Aorta (tissue), 5 donors: ENCODE measurements at regions not wholly inside any gene's neighbourhood (a gene's known extent, or its start where the extent isn't known, plus 50 kb on each side); places are given as distances from the start of the nearest gene placed in this dataset.
"Not testable (repeated sequence)": the region's sequence is repeated elsewhere in the genome, so short reads cannot be mapped to it uniquely, and the experiment has no call there.

Experiments used
- ATAC-seq: fragments of 200-7000 bp; cut with Tn5 transposase; one replicate; pipeline ENCODE4 v1.9.1; 2022; ENCODE audit warnings: moderate library complexity; ENCODE audit not compliant: low FRiP score
- DNase-seq, 2 donors: peaks; one replicate each; pipeline ENCODE4 v3.0.0-alpha.2; 2020
- H3K27ac ChIP-seq, 2 donors: one replicate each; pipeline ENCODE4 v1.5.1; 2013; ENCODE audit warnings: low read length in 2 of 2, mild to moderate bottlenecking in 2 of 2, moderate library complexity in 2 of 2, control low read depth in 1 of 2, inconsistent platforms in 1 of 2, low read depth in 1 of 2
- H3K27me3 ChIP-seq, 2 donors: one replicate each; pipeline ENCODE4 v1.6.1; 2013; ENCODE audit warnings: control low read depth in 1 of 2, low read length in 1 of 2, mild to moderate bottlenecking in 1 of 2, moderate library complexity in 1 of 2; ENCODE audit not compliant: insufficient read depth in 2 of 2, control insufficient read depth in 1 of 2
- H3K36me3 ChIP-seq, 2 donors: one replicate each; pipeline ENCODE4 v1.6.1; 2013; ENCODE audit warnings: control low read depth in 1 of 2, low read length in 1 of 2, mild to moderate bottlenecking in 1 of 2; ENCODE audit not compliant: insufficient read depth in 2 of 2, control insufficient read depth in 1 of 2
- H3K4me1 ChIP-seq, 2 donors: one replicate each; pipeline ENCODE4 v1.6.1; 2013; ENCODE audit warnings: low read length in 2 of 2, control low read depth in 1 of 2, mild to moderate bottlenecking in 1 of 2, moderate library complexity in 1 of 2; ENCODE audit not compliant: insufficient read depth in 2 of 2, control insufficient read depth in 1 of 2
- H3K4me3 ChIP-seq, 2 donors: one replicate each; pipeline ENCODE4 v1.5.1; 2013; ENCODE audit warnings: low read length in 2 of 2, control low read depth in 1 of 2, mild to moderate bottlenecking in 1 of 2
- H3K9me3 ChIP-seq: one replicate; pipeline ENCODE4 v1.6.1; 2013; ENCODE audit warnings: mild to moderate bottlenecking, low read length; ENCODE audit not compliant: control insufficient read depth
- WGBS, 2 donors: extraction: QIAGEN DNeasy Blood & Tissue Kit; methylation state at CpG; one replicate each; pipeline ENCODE4 v1.1.7; 2013; 5-methylcytosine and 5-hydroxymethylcytosine counted together
- intact Hi-C, 2 donors: fragments of 100-400 bp; cut with DNase I; formaldehyde crosslinking; loops; one replicate each; pipeline versions ENCODE4 v1.14.2 to v1.15.0; 2022
- donor health status: healthy with polysubstance abuse.
- donor health status: Bipolar disorder and iron deficiency.
- donor health status: DM: no; HTN: no; CAD: no.
- donor health status: DM: no; HTN: no; CAD: no.
- donor health status: DM: yes; HTN: yes; CAD: no.

DNA sequence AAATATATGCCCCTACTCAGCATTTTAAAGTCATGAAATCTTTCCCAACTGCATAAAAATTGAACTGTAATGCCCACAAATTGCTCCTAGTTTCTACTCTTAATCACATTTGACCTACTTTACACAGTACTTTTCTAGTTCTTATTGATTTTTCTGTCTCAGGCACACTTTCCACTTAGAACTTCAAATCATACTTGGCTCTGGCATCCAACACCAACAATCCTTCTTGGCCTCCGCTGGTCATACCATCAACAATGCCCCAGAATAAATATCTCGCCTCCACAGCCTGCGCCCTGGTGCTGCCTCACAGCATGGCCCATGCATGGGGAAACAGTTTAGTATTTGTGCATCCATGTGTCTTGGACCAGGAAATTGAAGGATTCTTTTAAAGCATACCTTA, 107.5 kb upstream of the SYT10 start:
- Histone ChIP-seq H3K9me3 (no peaks in the 10 kb centered on the region), H3K27ac (no peak overlapping the region), H3K4me1 (no peaks in the 10 kb centered on the region), H3K27me3 (no peaks in the 10 kb centered on the region), H3K36me3 (no peaks in the 10 kb centered on the region), H3K4me3 (no peak overlapping the region)
- no peak for DNase-seq
- ATAC-seq: no peak
- intact Hi-C loops: no loop called here
- 78 to 82% methylated on average over 3 of the region's 3 CpGs for WGBS, 2 donors

DNA sequence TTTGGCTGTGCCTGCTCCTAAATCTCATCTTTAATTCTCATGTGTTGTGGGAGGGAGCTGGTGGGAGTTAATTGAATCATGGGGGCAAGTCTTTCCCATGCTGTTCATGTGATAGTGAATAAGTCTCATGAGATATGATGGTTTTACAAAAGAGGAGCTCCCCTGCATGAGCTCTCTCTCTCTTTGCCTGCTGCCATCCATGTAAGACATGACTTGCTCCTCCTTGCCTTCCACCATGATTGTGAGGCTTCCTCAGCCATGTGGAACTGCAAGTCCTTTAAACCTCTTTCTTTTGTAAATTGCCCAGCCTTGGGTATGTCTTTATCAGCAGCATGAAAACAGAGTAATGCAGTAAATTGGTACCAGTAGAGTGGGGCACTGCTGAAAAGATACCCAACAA, 110.6 kb upstream of the SYT10 start:
- H3K9me3 ChIP-seq, H3K4me1 ChIP-seq, H3K27me3 ChIP-seq, DNase-seq, H3K27ac ChIP-seq, intact Hi-C loops, H3K36me3 ChIP-seq, ATAC-seq, H3K4me3 ChIP-seq: not testable (repeated sequence)

DNA sequence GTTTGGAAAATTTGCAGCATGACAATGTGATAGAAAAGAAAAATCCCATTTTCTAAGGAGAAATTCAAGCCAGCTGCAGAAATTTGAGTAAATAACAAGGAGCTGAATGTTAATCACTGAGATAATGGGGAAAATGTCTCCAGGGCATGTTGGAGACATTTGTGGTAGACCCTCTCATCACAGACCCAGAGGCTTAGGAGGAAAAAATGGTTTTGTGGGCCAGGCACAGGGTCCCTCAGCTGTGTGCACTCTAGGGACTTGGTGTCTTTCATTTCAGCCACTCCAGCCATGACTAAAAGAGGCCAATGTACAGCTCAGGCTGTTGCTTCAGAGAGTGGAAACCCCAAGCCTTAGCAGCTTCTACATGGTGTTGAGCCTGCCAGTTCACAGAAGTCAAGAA, 111.4 kb upstream of the SYT10 start:
- no peak for DNase-seq
- no peak for ATAC-seq
- Histone ChIP-seq H3K4me1 (no peaks in the 10 kb centered on the region), H3K36me3 (no peaks in the 10 kb centered on the region), H3K27me3 (no peaks in the 10 kb centered on the region), H3K9me3 (no peaks in the 10 kb centered on the region), H3K27ac (no peak overlapping the region), H3K4me3 (no peak overlapping the region)
- intact Hi-C loops: no loop called here

DNA sequence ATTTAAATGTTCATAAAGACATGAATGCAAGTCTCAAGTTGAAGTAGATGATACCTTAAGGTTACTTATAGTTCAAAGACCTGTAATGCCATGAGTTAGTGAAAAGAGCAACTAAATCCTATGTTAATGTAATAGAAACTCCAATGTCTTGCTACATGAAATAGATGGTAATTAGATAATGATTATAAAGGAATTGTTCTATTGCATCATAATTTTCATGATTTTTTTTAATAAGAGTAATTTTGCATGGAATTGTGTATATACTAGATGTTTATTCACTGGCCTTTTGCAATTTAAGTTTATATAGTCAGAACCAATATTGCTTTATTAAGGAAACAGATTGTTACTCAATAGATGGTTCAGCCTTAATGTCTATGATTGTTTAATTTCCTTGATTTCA, 115.5 kb upstream of the SYT10 start:
- H3K27ac ChIP-seq: no peak overlapping the region
- no peaks in the 10 kb centered on the region for H3K4me1 ChIP-seq
- no peaks in the 10 kb centered on the region for H3K9me3 ChIP-seq
- no peak for DNase-seq
- no peaks in the 10 kb centered on the region for H3K27me3 ChIP-seq
- H3K36me3 ChIP-seq: no peaks in the 10 kb centered on the region
- H3K4me3 ChIP-seq: no peak overlapping the region
- intact Hi-C loops: no loop called here
- ATAC-seq: no peak

DNA sequence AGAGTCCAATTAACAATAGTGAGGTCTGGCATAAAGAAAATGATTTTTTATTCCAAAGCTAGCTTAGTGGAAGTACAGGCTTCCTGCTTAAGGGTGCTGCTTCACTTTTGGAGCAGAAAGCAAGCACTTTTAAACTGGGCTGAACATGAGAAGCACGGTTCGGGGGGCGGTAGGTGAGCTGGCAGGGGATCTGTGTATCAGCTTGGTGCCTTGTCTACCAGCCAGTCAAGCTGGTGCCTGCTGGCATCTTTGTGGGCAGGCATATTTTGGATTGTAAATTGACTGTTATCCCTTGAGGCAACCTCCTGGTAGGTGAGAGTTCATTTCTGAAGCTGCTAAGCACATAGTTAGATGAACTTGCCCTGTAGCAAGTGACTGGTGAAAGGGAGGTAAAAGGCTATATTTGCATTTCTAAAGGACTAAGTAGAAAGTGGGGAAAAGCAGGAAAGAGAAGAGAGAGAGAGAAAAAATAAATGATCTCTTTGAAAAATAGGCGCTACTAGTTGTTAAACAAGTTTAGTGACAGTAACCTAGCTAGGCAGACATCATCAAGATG, 121.1 kb upstream of the SYT10 start:
- ATAC-seq: no peak
- intact Hi-C loops: no loop called here
- WGBS, 2 donors: 78 to 81% methylated on average over 4 of the region's 4 CpGs
- Histone ChIP-seq H3K27ac (no peak overlapping the region), H3K27me3 (no peaks in the 10 kb centered on the region), H3K36me3 (no peaks in the 10 kb centered on the region), H3K9me3 (peaks cover 5% of the 10 kb centered on the region), H3K4me1 (no peaks in the 10 kb centered on the region), H3K4me3 (no peak overlapping the region)
- DNase-seq: no peak

DNA sequence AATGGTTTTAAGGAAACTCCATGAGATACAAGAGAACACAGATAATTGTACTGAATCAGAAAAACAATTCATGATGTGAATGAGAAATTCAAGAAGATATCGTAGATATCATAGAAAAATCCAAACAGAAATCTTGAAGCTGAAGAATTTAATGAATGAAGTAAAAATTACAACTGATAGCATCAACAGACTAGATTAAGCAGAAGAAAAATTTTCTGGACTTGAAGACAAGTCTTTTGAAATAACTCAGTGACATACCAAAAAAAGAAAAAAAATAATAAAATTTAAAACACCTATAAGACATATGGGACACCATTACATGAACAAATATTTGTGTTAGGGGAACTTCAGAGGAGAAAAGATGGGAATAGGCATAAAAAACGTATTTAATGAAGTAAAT, 122.8 kb upstream of the SYT10 start:
- Histone ChIP-seq H3K9me3 (peaks cover 5% of the 10 kb centered on the region), H3K4me1 (no peaks in the 10 kb centered on the region), H3K36me3 (no peaks in the 10 kb centered on the region), H3K4me3 (no peak overlapping the region), H3K27ac (no peak overlapping the region), H3K27me3 (no peaks in the 10 kb centered on the region)
- ATAC-seq (no peak), DNase-seq (no peak)
- intact Hi-C loops: no loop called here
- WGBS, 2 donors: 67 to 70% methylated on average over 2 of the region's 2 CpGs

DNA sequence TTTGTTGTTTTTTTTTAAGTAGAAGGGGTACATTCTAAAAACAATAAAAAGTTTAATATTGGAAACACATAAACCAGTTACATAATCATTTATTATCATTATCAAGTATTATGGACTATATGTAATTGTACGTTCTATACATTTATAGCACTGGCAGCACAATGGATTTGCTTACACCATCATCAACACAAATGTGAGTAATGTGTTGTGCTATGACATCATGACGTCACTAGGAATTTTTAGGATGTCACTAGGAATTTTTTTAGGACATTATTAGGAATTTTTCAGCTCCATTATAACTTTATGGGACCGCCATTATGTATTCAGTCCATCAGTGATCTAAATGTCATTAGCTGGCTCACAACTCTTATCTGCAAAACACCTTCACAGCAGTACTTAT, 126.8 kb upstream of the SYT10 start:
- intact Hi-C loops: no loop called here
- 61 to 68% methylated on average over 3 of the region's 3 CpGs for WGBS, 2 donors
- ATAC-seq (no peak), DNase-seq (no peak)
- Histone ChIP-seq H3K27me3 (no peaks in the 10 kb centered on the region), H3K9me3 (peaks cover 4% of the 10 kb centered on the region), H3K36me3 (no peaks in the 10 kb centered on the region), H3K27ac (no peak overlapping the region), H3K4me3 (no peak overlapping the region), H3K4me1 (no peaks in the 10 kb centered on the region)

DNA sequence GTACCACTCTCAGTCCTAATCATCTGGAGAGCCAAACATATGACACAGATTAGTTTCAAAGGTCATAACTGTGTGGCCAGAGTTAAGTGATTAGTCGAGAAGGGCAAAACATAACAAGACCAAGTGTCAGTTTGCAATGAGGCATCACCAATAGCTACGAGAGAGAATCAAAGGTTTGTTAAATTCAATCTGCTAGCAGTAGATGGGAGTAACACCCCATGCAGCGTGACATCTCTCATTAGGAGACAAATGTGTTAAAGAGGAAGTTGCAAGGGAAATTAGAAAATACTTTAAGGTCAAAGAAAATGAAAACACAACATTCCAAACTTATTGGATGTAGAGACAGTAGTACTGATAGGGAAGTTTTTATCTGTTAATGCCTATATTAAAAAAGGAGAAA, 135.7 kb upstream of the SYT10 start:
- ATAC-seq: no peak
- no peak overlapping the region for H3K4me3 ChIP-seq
- intact Hi-C loops: no loop called here
- no peaks in the 10 kb centered on the region for H3K27me3 ChIP-seq
- no peak for DNase-seq
- H3K4me1 ChIP-seq: no peaks in the 10 kb centered on the region
- H3K27ac ChIP-seq: no peak overlapping the region
- no peaks in the 10 kb centered on the region for H3K9me3 ChIP-seq
- 12 to 19% methylated on average over 3 of the region's 3 CpGs for WGBS, 2 donors
- H3K36me3 ChIP-seq: no peaks in the 10 kb centered on the region

DNA sequence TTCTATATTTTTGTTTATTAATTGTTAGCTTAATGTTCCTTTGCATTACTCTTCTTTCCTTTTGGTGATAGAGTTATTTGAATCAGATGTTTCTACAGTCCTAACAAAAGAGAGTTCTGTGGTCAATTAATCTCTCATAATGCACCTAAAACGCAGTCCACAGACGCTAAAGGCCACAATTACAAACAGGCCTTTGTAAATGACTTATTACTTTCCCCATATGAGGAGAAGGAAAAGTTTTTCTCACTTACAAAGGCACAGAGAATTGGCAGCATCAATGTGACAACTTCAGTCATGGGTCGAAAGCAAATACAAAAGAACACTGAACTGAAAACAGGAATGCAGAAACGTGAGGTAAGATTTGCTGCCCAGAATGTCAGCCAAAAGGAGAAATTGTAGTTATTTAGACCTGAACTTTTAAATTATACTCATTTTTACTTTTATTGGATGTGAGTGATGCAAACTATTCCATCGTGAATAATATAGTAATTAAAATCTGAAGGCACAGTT, 142.0 kb upstream of the SYT10 start:
- no peak overlapping the region for H3K27ac ChIP-seq

More for the DNA sequence above, 142.0 kb upstream of the SYT10 start:
- DNase-seq: no peak
- intact Hi-C loops: no loop called here
- no peak for ATAC-seq
- Histone ChIP-seq H3K4me3 (no peak overlapping the region), H3K27me3 (no peaks in the 10 kb centered on the region), H3K36me3 (no peaks in the 10 kb centered on the region), H3K9me3 (no peaks in the 10 kb centered on the region), H3K4me1 (no peaks in the 10 kb centered on the region)
- WGBS, 2 donors: 21 to 22% methylated on average over 5 of the region's 5 CpGs
